ENCODE measurements at regions not wholly inside any gene's neighbourhood (a gene's known extent, or its start where the extent isn't known, plus 50 kb on each side); places are given as distances from the start of the nearest gene placed in this dataset.

GRCh38 chr13:111657013-111657412 lies 336.6 kb downstream of the TEX29 start:
- TF ChIP-seq REST (IDR thresholded peaks at IDR 0.05; ENCODE audit: borderline replicate concordance) (no peak), EZH2 (IDR thresholded peaks at IDR 0.05; ENCODE audit: borderline replicate concordance, insufficient read depth, low read length, poor library complexity, severe bottlenecking) (no peak), TAF1 (IDR thresholded peaks at IDR 0.05; ENCODE audit: low read depth) (no peak), CTCF (IDR thresholded peaks at IDR 0.05; ENCODE audit: poor library complexity, severe bottlenecking) (no peak)
